Activated T-helper 2 cell treated with anti-CD3 and anti-CD28 coated beads, Interferon-gamma antibody, Interleukin-2, Interleukin-4, amounts not matched to agents 10 μg/mL and 5 μg/mL and 100 μg/mL, durations not matched to agents 14 hours and 24 hours and 36 hours (primary cell): ENCODE measurements at regions not wholly inside any gene's neighbourhood (a gene's known extent, or its start where the extent isn't known, plus 50 kb on each side); places are given as distances from the start of the nearest gene placed in this dataset.

Experiments
- DNase-seq: peaks from one replicate; pipeline ENCODE4 v3.0.0; 2021; ENCODE audit warnings: low spot score
- H3K27ac Mint-ChIP-seq: one replicate; pipeline ENCODE4 v1.8.0; 2021; ENCODE audit warnings: mixed read lengths
- H3K27me3 Mint-ChIP-seq: one replicate; pipeline ENCODE4 v1.8.0; 2021; ENCODE audit warnings: low read depth, mixed read lengths
- H3K36me3 Mint-ChIP-seq: one replicate; pipeline ENCODE4 v1.8.0; 2021; ENCODE audit warnings: low read depth, mixed read lengths
- H3K4me1 Mint-ChIP-seq: one replicate; pipeline ENCODE4 v1.8.0; 2021; ENCODE audit warnings: low read depth, mixed read lengths
- H3K4me3 Mint-ChIP-seq: one replicate; pipeline ENCODE4 v1.8.0; 2021; ENCODE audit warnings: low read depth, mild to moderate bottlenecking, moderate library complexity, mixed read lengths
- H3K9me3 Mint-ChIP-seq: one replicate; pipeline ENCODE4 v1.8.0; 2021; ENCODE audit warnings: mixed read lengths
- intact Hi-C: fragments of 100-400 bp; cut with micrococcal nuclease; formaldehyde crosslinking; loops from one replicate; pipeline ENCODE4 v1.15.1; 2023

GRCh38 chr7:86966916-86967315 is 92.5 kb downstream of the ELAPOR2 start:
- Mint-ChIP-seq H3K9me3 (no peaks in the 10 kb centered on the region), H3K4me3 (no peak overlapping the region), H3K4me1 (peaks cover 9% of the 10 kb centered on the region), H3K36me3 (no peaks in the 10 kb centered on the region), H3K27ac (no peak overlapping the region), H3K27me3 (no peaks in the 10 kb centered on the region)
- DNase-seq: no peak
- intact Hi-C loops: no loop called here

- Mint-ChIP-seq H3K36me3 (no peaks in the 10 kb centered on the region), H3K9me3 (no peaks in the 10 kb centered on the region), H3K27me3 (no peaks in the 10 kb centered on the region), H3K4me3 (no peak overlapping the region), H3K27ac (no peak overlapping the region), H3K4me1 (peaks cover 5% of the 10 kb centered on the region)
- no peak for DNase-seq
- intact Hi-C loops: no loop called here
Observed at GRCh38 chr7:86965727-86966120, 93.7 kb downstream of the ELAPOR2 start.

- H3K4me1 Mint-ChIP-seq: peaks cover 5% of the 10 kb centered on the region
- no peaks in the 10 kb centered on the region for H3K9me3 Mint-ChIP-seq
- no peak for DNase-seq
- no peaks in the 10 kb centered on the region for H3K36me3 Mint-ChIP-seq
- intact Hi-C loops: no loop called here
- H3K27ac Mint-ChIP-seq: no peak overlapping the region
- no peak overlapping the region for H3K4me3 Mint-ChIP-seq
- no peaks in the 10 kb centered on the region for H3K27me3 Mint-ChIP-seq
Observed at GRCh38 chr7:86964973-86965726, 94.3 kb downstream of the ELAPOR2 start.

GRCh38 chr7:86963599-86964230 is 95.7 kb downstream of the ELAPOR2 start:
- DNase-seq: no peak
- Mint-ChIP-seq H3K36me3 (no peaks in the 10 kb centered on the region), H3K4me1 (peaks cover 2% of the 10 kb centered on the region), H3K4me3 (no peak overlapping the region), H3K27me3 (no peaks in the 10 kb centered on the region), H3K27ac (no peak overlapping the region), H3K9me3 (no peaks in the 10 kb centered on the region)
- intact Hi-C loops: no loop called here

- Mint-ChIP-seq H3K27me3 (no peaks in the 10 kb centered on the region), H3K4me3 (no peak overlapping the region), H3K36me3 (no peaks in the 10 kb centered on the region), H3K27ac (no peak overlapping the region), H3K4me1 (peaks cover 2% of the 10 kb centered on the region), H3K9me3 (no peaks in the 10 kb centered on the region)
- DNase-seq: no peak
- intact Hi-C loops: no loop called here
Observed at GRCh38 chr7:86962623-86963022, 96.8 kb downstream of the ELAPOR2 start.

- DNase-seq: no peak
- H3K36me3 Mint-ChIP-seq: no peaks in the 10 kb centered on the region
- no peak overlapping the region for H3K27ac Mint-ChIP-seq
- intact Hi-C loops: no loop called here
- H3K4me3 Mint-ChIP-seq: no peak overlapping the region
- H3K27me3 Mint-ChIP-seq: peaks cover 4% of the 10 kb centered on the region
- H3K9me3 Mint-ChIP-seq: no peaks in the 10 kb centered on the region
- peaks cover 2% of the 10 kb centered on the region for H3K4me1 Mint-ChIP-seq
Observed at GRCh38 chr7:86961686-86962085, 97.8 kb downstream of the ELAPOR2 start.

- no peak overlapping the region for H3K4me3 Mint-ChIP-seq
- peaks cover 2% of the 10 kb centered on the region for H3K4me1 Mint-ChIP-seq
- H3K9me3 Mint-ChIP-seq: no peaks in the 10 kb centered on the region
- intact Hi-C loops: no loop called here
- H3K27me3 Mint-ChIP-seq: peaks cover 4% of the 10 kb centered on the region
- DNase-seq: no peak
- no peaks in the 10 kb centered on the region for H3K36me3 Mint-ChIP-seq
- H3K27ac Mint-ChIP-seq: no peak overlapping the region
Observed at GRCh38 chr7:86958380-86958779, 101.1 kb downstream of the ELAPOR2 start.

- peaks cover 2% of the 10 kb centered on the region for H3K4me1 Mint-ChIP-seq
- intact Hi-C loops: no loop called here
- no peaks in the 10 kb centered on the region for H3K9me3 Mint-ChIP-seq
- H3K27ac Mint-ChIP-seq: no peak overlapping the region
- DNase-seq: no peak
- H3K4me3 Mint-ChIP-seq: no peak overlapping the region
- peaks cover 4% of the 10 kb centered on the region for H3K27me3 Mint-ChIP-seq
- H3K36me3 Mint-ChIP-seq: no peaks in the 10 kb centered on the region
Observed at GRCh38 chr7:86956567-86956966, 102.9 kb downstream of the ELAPOR2 start.

- H3K27me3 Mint-ChIP-seq: peaks cover 4% of the 10 kb centered on the region
- H3K4me1 Mint-ChIP-seq: peaks cover 2% of the 10 kb centered on the region
- no peaks in the 10 kb centered on the region for H3K9me3 Mint-ChIP-seq
- H3K27ac Mint-ChIP-seq: no peak overlapping the region
- H3K4me3 Mint-ChIP-seq: no peak overlapping the region
- H3K36me3 Mint-ChIP-seq: no peaks in the 10 kb centered on the region
- DNase-seq: no peak
- intact Hi-C loops: no loop called here
Observed at GRCh38 chr7:86955895-86956503, 103.5 kb downstream of the ELAPOR2 start.

- Mint-ChIP-seq H3K4me3 (no peak overlapping the region), H3K4me1 (peaks cover 2% of the 10 kb centered on the region), H3K36me3 (no peaks in the 10 kb centered on the region), H3K27me3 (peaks cover 4% of the 10 kb centered on the region), H3K9me3 (no peaks in the 10 kb centered on the region), H3K27ac (no peak overlapping the region)
- no peak for DNase-seq
- intact Hi-C loops: no loop called here
Observed at GRCh38 chr7:86954971-86955370, 104.5 kb downstream of the ELAPOR2 start.

GRCh38 chr7:86953653-86954336 is 105.7 kb downstream of the ELAPOR2 start:
- intact Hi-C loops: no loop called here

GRCh38 chr7:86953219-86953618 is 106.2 kb downstream of the ELAPOR2 start:
- Mint-ChIP-seq H3K4me1 (peaks cover 2% of the 10 kb centered on the region), H3K27ac (no peak overlapping the region), H3K9me3 (no peaks in the 10 kb centered on the region), H3K27me3 (peaks cover 4% of the 10 kb centered on the region), H3K36me3 (no peaks in the 10 kb centered on the region), H3K4me3 (no peak overlapping the region)
- DNase-seq: no peak
- intact Hi-C loops: no loop called here

More at GRCh38 chr7:86953653-86954336, 105.7 kb downstream of the ELAPOR2 start:
- Mint-ChIP-seq H3K4me3 (no peak overlapping the region), H3K27ac (no peak overlapping the region), H3K36me3 (no peaks in the 10 kb centered on the region), H3K9me3 (no peaks in the 10 kb centered on the region), H3K27me3 (peaks cover 4% of the 10 kb centered on the region), H3K4me1 (peaks cover 2% of the 10 kb centered on the region)
- no peak for DNase-seq

GRCh38 chr7:86951895-86952294 is 107.6 kb downstream of the ELAPOR2 start:
- H3K36me3 Mint-ChIP-seq: no peaks in the 10 kb centered on the region
- no peak for DNase-seq
- no peak overlapping the region for H3K27ac Mint-ChIP-seq
- intact Hi-C loops: no loop called here
- peaks cover 2% of the 10 kb centered on the region for H3K27me3 Mint-ChIP-seq
- H3K4me1 Mint-ChIP-seq: peaks cover 2% of the 10 kb centered on the region
- H3K4me3 Mint-ChIP-seq: no peak overlapping the region
- no peaks in the 10 kb centered on the region for H3K9me3 Mint-ChIP-seq
